GM04503 (cell line): ENCODE measurements at regions not wholly inside any gene's neighbourhood (a gene's known extent, or its start where the extent isn't known, plus 50 kb on each side); places are given as distances from the start of the nearest gene placed in this dataset.
"Not testable (repeated sequence)": the region's sequence is repeated elsewhere in the genome, so short reads cannot be mapped to it uniquely, and the experiment has no call there.

Source experiments
- DNase-seq: peaks from one replicate; pipeline ENCODE4 v3.0.0-alpha.2; 2012; ENCODE audit warnings: low read depth

- not testable (repeated sequence) for DNase-seq
Measured at GRCh38 chr13:70511861-70512417, 403.7 kb upstream of the KLHL1 start.

GRCh38 chr13:70505809-70506208 is 397.6 kb upstream of the KLHL1 start:
- DNase-seq = no peak

GRCh38 chr13:70502944-70503343 is 394.7 kb upstream of the KLHL1 start:
- no peak for DNase-seq

GRCh38 chr13:70490320-70490935 is 382.2 kb upstream of the KLHL1 start:
- no peak for DNase-seq

- no peak for DNase-seq
Measured at GRCh38 chr13:70484931-70485330, 376.7 kb upstream of the KLHL1 start.

GRCh38 chr13:70483599-70484276 is 375.5 kb upstream of the KLHL1 start:
- no peak for DNase-seq

- no peak for DNase-seq
Measured at GRCh38 chr13:70473907-70474306, 365.7 kb upstream of the KLHL1 start.

GRCh38 chr13:70469077-70469476 is 360.8 kb upstream of the KLHL1 start:
- no peak for DNase-seq

GRCh38 chr13:70457474-70457873 is 349.2 kb upstream of the KLHL1 start:
- DNase-seq = no peak

GRCh38 chr13:70448820-70449219 is 340.6 kb upstream of the KLHL1 start:
- no peak for DNase-seq

GRCh38 chr13:70432276-70432805 is 324.1 kb upstream of the KLHL1 start:
- no peak for DNase-seq

- no peak for DNase-seq
Measured at GRCh38 chr13:70430256-70430655, 322.0 kb upstream of the KLHL1 start.

- DNase-seq = no peak
Measured at GRCh38 chr13:70424928-70425327, 316.7 kb upstream of the KLHL1 start.

- no peak for DNase-seq
Measured at GRCh38 chr13:70424428-70424827, 316.2 kb upstream of the KLHL1 start.

- no peak for DNase-seq
Measured at GRCh38 chr13:70415136-70415535, 306.9 kb upstream of the KLHL1 start.

GRCh38 chr13:70408865-70409264 is 300.6 kb upstream of the KLHL1 start:
- DNase-seq = no peak

GRCh38 chr13:70407486-70407885 is 299.2 kb upstream of the KLHL1 start:
- DNase-seq = no peak

GRCh38 chr13:70405266-70405665 is 297.0 kb upstream of the KLHL1 start:
- DNase-seq = no peak

- no peak for DNase-seq
Measured at GRCh38 chr13:70394031-70394548, 285.8 kb upstream of the KLHL1 start.

GRCh38 chr13:70391678-70392077 is 283.4 kb upstream of the KLHL1 start:
- no peak for DNase-seq

- no peak for DNase-seq
Measured at GRCh38 chr13:70390968-70391367, 282.7 kb upstream of the KLHL1 start.

GRCh38 chr13:70390064-70390463 is 281.8 kb upstream of the KLHL1 start:
- DNase-seq = no peak

GRCh38 chr13:70388935-70389334 is 280.7 kb upstream of the KLHL1 start:
- no peak for DNase-seq
